ENCODE measurements at regions not wholly inside any gene's neighbourhood (a gene's known extent, or its start where the extent isn't known, plus 50 kb on each side); places are given as distances from the start of the nearest gene placed in this dataset.

- Histone ChIP-seq H3K9ac (ENCODE audit: extremely low read depth, insufficient read length, low read length) (no peak overlapping the region), H3T11ph (ENCODE audit: low read length) (no peak overlapping the region), H3K9me3 (ENCODE audit: control insufficient read depth, low read depth, low read length) (no peaks in the 10 kb centered on the region), H3K79me2 (ENCODE audit: insufficient read depth, low read length) (no peaks in the 10 kb centered on the region), H2BK120ac (ENCODE audit: low read depth, low read length, poor library complexity, severe bottlenecking) (no peak overlapping the region), H3K4ac (ENCODE audit: low read depth, low read length) (no peak overlapping the region), H2BK12ac (ENCODE audit: insufficient read length, low read depth, low read length) (no peak overlapping the region), H4K5ac (ENCODE audit: insufficient read length, low read depth, low read length) (no peak overlapping the region), H3K18ac (ENCODE audit: insufficient read length, low read depth, low read length) (no peak overlapping the region), H3K27ac (ENCODE audit: insufficient read length, low read depth, low read length) (no peak overlapping the region), H3K14ac (ENCODE audit: insufficient read depth, low read length) (no peak overlapping the region), H3K27me3 (ENCODE audit: insufficient read depth, low read length) (no peaks in the 10 kb centered on the region; the same call in 1 of the 2 replicates), H3K4me2 (ENCODE audit: insufficient read depth, insufficient read length, low read length) (no peak overlapping the region), H2AK5ac (ENCODE audit: insufficient read length, low read length) (no peak overlapping the region), H2BK15ac (ENCODE audit: low read depth, low read length) (no peak overlapping the region), H2BK5ac (ENCODE audit: insufficient read length, low read length) (no peak overlapping the region), H4K20me1 (ENCODE audit: control insufficient read depth, insufficient read depth, insufficient read length) (no peaks in the 10 kb centered on the region), H4K8ac (replicated peaks; ENCODE audit: insufficient read length, low read depth, low read length) (no peak overlapping the region), H2AFZ (ENCODE audit: low read length) (no peak overlapping the region), H3K79me1 (ENCODE audit: insufficient read depth, low read depth, low read length, poor library complexity, severe bottlenecking) (no peaks in the 10 kb centered on the region), H3K56ac (ENCODE audit: insufficient read length, low read depth, low read length) (no peak overlapping the region), H2BK20ac (ENCODE audit: low read depth, low read length, poor library complexity, severe bottlenecking) (no peak overlapping the region), H4K91ac (ENCODE audit: insufficient read length, low read depth, low read length) (no peak overlapping the region), H3K23ac (ENCODE audit: insufficient read length, low read depth, low read length) (no peak overlapping the region), H3K4me1 (ENCODE audit: insufficient read depth, low read length) (no peaks in the 10 kb centered on the region), H3K23me2 (ENCODE audit: insufficient read length, low read depth, low read length, poor library complexity, severe bottlenecking) (no peaks in the 10 kb centered on the region)
- no peak overlapping the region for H3K27ac Mint-ChIP-seq
- H3K4me3 Mint-ChIP-seq = no peak overlapping the region
- H3K9me3 Mint-ChIP-seq = no peaks in the 10 kb centered on the region
- no peaks in the 10 kb centered on the region for H3K36me3 Mint-ChIP-seq (ENCODE audit: insufficient read depth in 1 of 3, low read depth in 3 of 3)
- no CpG with 5 or more reads among the region's 5 CpGs for WGBS (ENCODE audit: extremely low coverage, insufficient read length, low lambda C conversion rate)
- no peak for DNase-seq
- peaks cover 46% of the 10 kb centered on the region for H3K27me3 Mint-ChIP-seq (ENCODE audit: low read depth)
- peaks cover 10 to 13% of the 10 kb centered on the region in 2 experiments for H3K4me1 Mint-ChIP-seq
- TF ChIP-seq CTCF (conservative IDR thresholded peaks at IDR 0.05) = no peak
Observed at GRCh38 chr1:207968521-207969009, 57.6 kb upstream of the CD34 start.

All from H9 (cell line).